Keratinocyte (primary cell): ENCODE measurements at regions not wholly inside any gene's neighbourhood (a gene's known extent, or its start where the extent isn't known, plus 50 kb on each side); places are given as distances from the start of the nearest gene placed in this dataset.

Experiments
- DNase-seq: peaks from one replicate; pipeline ENCODE4 v3.0.0-alpha.2; 2011; ENCODE audit warnings: low read depth, missing footprints, low spot score
- FAIRE-seq: peaks from 2 replicates; lab custom pipeline; 2011; peaks lifted over from hg19 to GRCh38; lab: Jason Lieb, UNC
- H2AFZ ChIP-seq: 2 replicates; pipeline ENCODE4 v1.6.0; 2012; ENCODE audit warnings: low read length, control low read depth, inconsistent platforms; ENCODE audit not compliant: control insufficient read depth
- H3K27ac ChIP-seq: 2 replicates; pipeline ENCODE4 v1.5.1; 2011; ENCODE audit warnings: low read length; ENCODE audit not compliant: control insufficient read depth, insufficient read depth
- H3K27me3 ChIP-seq: 3 replicates; pipeline ENCODE4 v1.6.0; 2011; ENCODE audit warnings: low read length; ENCODE audit not compliant: control insufficient read depth, insufficient read depth; ENCODE audit errors: extremely low read depth
- H3K36me3 ChIP-seq, 2 experiments: 2 replicates in 1 of 2; 3 replicates in 1 of 2; pipeline ENCODE4 v1.5.1; 2011; ENCODE audit warnings: low read length in 2 of 2, mild to moderate bottlenecking in 1 of 2; ENCODE audit not compliant: control insufficient read depth in 2 of 2, insufficient read depth in 2 of 2; ENCODE audit errors: extremely low read depth in 1 of 2
- H3K4me1 ChIP-seq: 3 replicates; pipeline ENCODE4 v1.5.1; 2011; ENCODE audit warnings: low read length; ENCODE audit not compliant: control insufficient read depth, insufficient read depth; ENCODE audit errors: extremely low read depth
- H3K4me2 ChIP-seq: 3 replicates; pipeline ENCODE4 v1.6.0; 2011; ENCODE audit warnings: low read depth, low read length; ENCODE audit not compliant: control insufficient read depth, insufficient read depth; ENCODE audit errors: extremely low read depth
- H3K4me3 ChIP-seq, 3 experiments: fragments of 200-600 bp in 1 of 3; sonication (generic) in 1 of 3; 2 replicates in 2 of 3; 3 replicates in 1 of 3; pipeline ENCODE4 v1.5.1; 2011 to 2016; ENCODE audit warnings: low read length in 3 of 3, mild to moderate bottlenecking in 3 of 3, control low read depth in 2 of 3, inconsistent platforms in 1 of 3, low read depth in 1 of 3, mixed read lengths in 1 of 3, mixed run types in 1 of 3, moderate library complexity in 1 of 3; ENCODE audit not compliant: control insufficient read depth in 2 of 3, insufficient read depth in 2 of 3; ENCODE audit errors: extremely low read depth in 1 of 3
- H3K79me2 ChIP-seq: 2 replicates; pipeline ENCODE4 v1.6.0; 2012; ENCODE audit warnings: low read length; ENCODE audit not compliant: control insufficient read depth, insufficient read depth
- H3K9ac ChIP-seq: 3 replicates; pipeline ENCODE4 v1.6.0; 2011; ENCODE audit warnings: low read length; ENCODE audit not compliant: control insufficient read depth, insufficient read depth; ENCODE audit errors: extremely low read depth
- H3K9me1 ChIP-seq: 3 replicates; pipeline ENCODE4 v1.6.0; 2011; ENCODE audit warnings: low read length; ENCODE audit not compliant: control insufficient read depth, insufficient read depth; ENCODE audit errors: extremely low read depth
- H3K9me3 ChIP-seq: 2 replicates; pipeline ENCODE4 v1.5.1; 2012; ENCODE audit warnings: low read depth, low read length; ENCODE audit not compliant: control insufficient read depth
- H4K20me1 ChIP-seq: 3 replicates; pipeline ENCODE4 v1.6.0; 2011; ENCODE audit warnings: low read length; ENCODE audit not compliant: control insufficient read depth, insufficient read depth; ENCODE audit errors: extremely low read depth
- EZH2 ChIP-seq: IDR thresholded peaks from one replicate; pipeline ENCODE4 v1.6.1; 2012; ENCODE audit warnings: inconsistent platforms, mild to moderate bottlenecking, low read length, moderate library complexity
- dilution Hi-C: fragments of 300-500 bp; cut with MboI; formaldehyde crosslinking; loops from one replicate; pipeline ENCODE4 v1.7.0; 2020; ENCODE audit warnings: low sequenced_read_pairs; ENCODE audit not compliant: extremely low pct_ligation_motif_present
- TF ChIP-seq, protein P1 (sequence below), 3 experiments: IDR thresholded peaks in 1 of 3; conservative IDR thresholded peaks in 1 of 3; optimal IDR thresholded peaks in 1 of 3; 2 replicates in 2 of 3; 3 replicates in 1 of 3; pipeline versions ENCODE3 to v1.5.1; 2011; ENCODE audit warnings: low read length in 3 of 3, mild to moderate bottlenecking in 3 of 3, moderate library complexity in 2 of 3, control low read depth in 1 of 3, inconsistent platforms in 1 of 3; ENCODE audit not compliant: insufficient read depth in 2 of 3; ENCODE audit errors: extremely low read depth in 1 of 3

DNA sequence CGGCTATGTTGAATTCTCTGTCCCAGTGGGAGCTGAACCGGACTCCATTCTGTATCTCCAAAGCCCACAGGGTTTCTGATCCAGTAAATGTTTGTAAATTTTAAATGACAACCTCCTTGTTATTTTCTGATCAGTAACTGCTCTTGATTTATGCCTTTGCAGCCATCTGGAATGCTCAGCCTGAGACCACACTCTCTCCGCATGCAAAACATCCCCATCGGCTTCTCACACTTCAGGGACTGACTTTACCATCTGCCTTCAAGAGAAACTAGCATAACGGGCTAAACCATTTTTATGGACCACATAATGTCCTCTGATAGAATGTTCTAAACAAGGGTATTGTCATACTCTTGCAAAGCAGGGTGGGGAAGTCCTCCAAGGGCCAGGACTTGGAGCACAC is 94.5 kb upstream of the FOXQ1 start:
- no peak for FAIRE-seq
- Histone ChIP-seq H3K4me1 (no peaks in the 10 kb centered on the region), H3K9ac (no peak overlapping the region), H3K9me3 (no peaks in the 10 kb centered on the region), H4K20me1 (no peaks in the 10 kb centered on the region), H3K4me2 (no peak overlapping the region), H2AFZ (no peak overlapping the region), H3K27me3 (no peaks in the 10 kb centered on the region), H3K79me2 (no peaks in the 10 kb centered on the region), H3K27ac (no peak overlapping the region), H3K36me3 (no peaks in the 10 kb centered on the region), H3K9me1 (no peaks in the 10 kb centered on the region), H3K4me3 (no peak overlapping the region)
- TF ChIP-seq, protein P1, sequence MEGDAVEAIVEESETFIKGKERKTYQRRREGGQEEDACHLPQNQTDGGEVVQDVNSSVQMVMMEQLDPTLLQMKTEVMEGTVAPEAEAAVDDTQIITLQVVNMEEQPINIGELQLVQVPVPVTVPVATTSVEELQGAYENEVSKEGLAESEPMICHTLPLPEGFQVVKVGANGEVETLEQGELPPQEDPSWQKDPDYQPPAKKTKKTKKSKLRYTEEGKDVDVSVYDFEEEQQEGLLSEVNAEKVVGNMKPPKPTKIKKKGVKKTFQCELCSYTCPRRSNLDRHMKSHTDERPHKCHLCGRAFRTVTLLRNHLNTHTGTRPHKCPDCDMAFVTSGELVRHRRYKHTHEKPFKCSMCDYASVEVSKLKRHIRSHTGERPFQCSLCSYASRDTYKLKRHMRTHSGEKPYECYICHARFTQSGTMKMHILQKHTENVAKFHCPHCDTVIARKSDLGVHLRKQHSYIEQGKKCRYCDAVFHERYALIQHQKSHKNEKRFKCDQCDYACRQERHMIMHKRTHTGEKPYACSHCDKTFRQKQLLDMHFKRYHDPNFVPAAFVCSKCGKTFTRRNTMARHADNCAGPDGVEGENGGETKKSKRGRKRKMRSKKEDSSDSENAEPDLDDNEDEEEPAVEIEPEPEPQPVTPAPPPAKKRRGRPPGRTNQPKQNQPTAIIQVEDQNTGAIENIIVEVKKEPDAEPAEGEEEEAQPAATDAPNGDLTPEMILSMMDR (optimal IDR thresholded peaks at IDR 0.05 in 1 of 3, IDR thresholded peaks at IDR 0.05 in 1 of 3, conservative IDR thresholded peaks at IDR 0.05 in 1 of 3; ENCODE audit: extremely low read depth in 1 of 3, insufficient read depth in 2 of 3, low read length in 3 of 3), result no peak
- TF ChIP-seq EZH2, result no peak
- DNase-seq, result no peak
- dilution Hi-C loops, result no loop called here

DNA sequence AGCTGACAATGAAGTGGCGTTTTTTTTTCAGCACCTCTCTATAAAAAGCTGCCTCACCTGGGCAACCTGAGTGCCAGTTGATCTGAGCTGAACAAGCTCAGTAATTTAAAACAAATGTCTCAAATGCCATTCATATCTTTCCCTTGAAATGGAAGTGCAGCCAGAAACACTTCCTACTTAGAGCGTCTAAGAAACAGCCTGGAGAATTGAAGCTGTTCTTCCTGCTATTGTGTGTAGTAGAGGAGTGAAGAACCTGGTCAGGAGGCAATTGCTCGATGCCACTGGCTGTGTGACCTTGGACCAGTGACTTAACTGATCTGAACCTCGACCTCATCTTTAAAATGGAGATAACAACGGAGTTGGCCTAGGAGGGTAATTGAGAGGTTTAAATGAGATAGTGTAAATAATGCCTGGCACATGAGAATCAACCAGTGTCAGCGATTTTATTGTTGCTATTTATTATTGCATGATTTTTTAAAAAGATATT is 95.4 kb upstream of the FOXQ1 start:
- FAIRE-seq (no peak), DNase-seq (no peak)
- no peak overlapping the region for H3K27ac ChIP-seq
- H2AFZ ChIP-seq, result no peak overlapping the region
- no peaks in the 10 kb centered on the region for H3K36me3 ChIP-seq
- no peak overlapping the region for H3K4me2 ChIP-seq
- no peak overlapping the region for H3K9ac ChIP-seq
- dilution Hi-C loops, result no loop called here
- H3K79me2 ChIP-seq, result no peaks in the 10 kb centered on the region
- no peaks in the 10 kb centered on the region for H4K20me1 ChIP-seq
- no peaks in the 10 kb centered on the region for H3K9me1 ChIP-seq
- no peak overlapping the region for H3K4me3 ChIP-seq
- H3K4me1 ChIP-seq, result no peaks in the 10 kb centered on the region
- H3K9me3 ChIP-seq, result no peaks in the 10 kb centered on the region
- no peaks in the 10 kb centered on the region for H3K27me3 ChIP-seq
- TF ChIP-seq, protein P1 (optimal IDR thresholded peaks at IDR 0.05 in 1 of 3, IDR thresholded peaks at IDR 0.05 in 1 of 3, conservative IDR thresholded peaks at IDR 0.05 in 1 of 3; ENCODE audit: extremely low read depth in 1 of 3, insufficient read depth in 2 of 3, low read length in 3 of 3), result no peak
- no peak for TF ChIP-seq EZH2
